ENCODE measurements at regions not wholly inside any gene's neighbourhood (a gene's known extent, or its start where the extent isn't known, plus 50 kb on each side); places are given as distances from the start of the nearest gene placed in this dataset.

DNA sequence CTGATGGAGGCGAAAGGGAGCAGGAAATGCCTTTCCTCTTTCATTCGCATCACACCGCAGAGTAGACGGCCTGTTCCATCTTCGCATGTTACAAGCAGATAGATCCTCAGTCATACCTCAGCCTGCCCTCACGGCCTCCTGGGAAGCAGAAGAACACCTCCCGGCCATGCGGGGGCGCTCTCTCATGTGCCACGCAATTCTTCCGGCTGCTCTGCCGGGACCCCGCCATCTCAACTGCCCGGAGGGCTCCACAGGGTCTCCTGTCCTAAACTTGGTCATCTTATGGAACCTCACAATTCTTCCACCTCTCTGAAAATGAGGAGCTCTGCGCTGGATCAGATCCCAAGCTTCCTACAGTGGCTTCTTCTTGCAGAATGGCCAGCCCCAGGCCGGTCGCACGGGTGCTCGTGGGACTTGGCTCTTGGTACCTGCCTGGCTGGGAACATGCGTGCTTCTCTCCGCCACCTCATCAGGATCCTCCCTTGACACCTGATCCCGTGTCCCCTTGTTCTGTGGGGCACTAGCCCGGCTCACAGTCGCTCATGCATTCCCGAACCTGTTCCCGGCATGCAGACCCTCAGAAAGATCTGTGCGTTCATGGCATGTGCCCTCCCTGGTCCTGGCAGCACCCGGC, 262.8 kb upstream of the SHH start:
- Histone ChIP-seq H3K9me3 (ENCODE audit: control insufficient read depth, low read length) (no peaks in the 10 kb centered on the region), H3K27me3 (ENCODE audit: control insufficient read depth in 1 of 2, insufficient read depth in 2 of 2, low read length in 1 of 2) (no peaks in the 10 kb centered on the region), H3K27ac (ENCODE audit: low read depth in 1 of 2, low read length in 2 of 2) (no peak overlapping the region), H3K4me3 (ENCODE audit: low read length in 2 of 2) (no peak overlapping the region), H3K36me3 (ENCODE audit: control insufficient read depth in 1 of 2, insufficient read depth in 2 of 2, low read length in 1 of 2) (no peaks in the 10 kb centered on the region), H3K4me1 (ENCODE audit: control insufficient read depth in 1 of 2, insufficient read depth in 2 of 2, low read length in 2 of 2) (no peaks in the 10 kb centered on the region)
- intact Hi-C loops (cut with DNase I), result no loop called here
- no peak for ATAC-seq (ENCODE audit: low FRiP score)
- WGBS, 2 donors, result 90 to 91% methylated on average over 28 of the region's 28 CpGs
- DNase-seq, result no peak

DNA sequence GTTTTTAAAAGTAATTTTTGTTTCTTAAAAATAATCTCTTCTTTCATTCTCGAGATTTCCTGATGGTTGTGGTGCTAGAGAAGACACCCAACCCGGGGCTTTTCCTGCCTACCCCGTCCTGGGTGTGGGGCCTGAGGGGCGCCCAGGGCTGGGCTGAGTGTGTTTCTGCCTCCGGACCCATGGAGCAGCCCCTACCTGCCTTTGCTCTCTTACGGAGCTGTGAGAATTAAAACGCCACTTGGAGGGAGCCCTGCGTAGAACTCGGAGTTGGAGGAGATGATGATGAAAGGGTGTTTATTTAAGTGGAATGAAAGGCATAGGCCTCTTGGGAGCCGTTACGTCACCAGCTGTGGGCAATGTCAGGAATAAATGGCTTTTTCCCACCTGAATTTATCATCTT, 261.8 kb upstream of the SHH start:
- 39 to 46% methylated on average over 11 of the region's 11 CpGs for WGBS, 2 donors
- H3K4me1 ChIP-seq (ENCODE audit: control insufficient read depth in 1 of 2, insufficient read depth in 2 of 2, low read length in 2 of 2), result no peaks in the 10 kb centered on the region
- intact Hi-C loops (cut with DNase I), result no loop called here
- no peak for ATAC-seq (ENCODE audit: low FRiP score)
- H3K27ac ChIP-seq (ENCODE audit: low read depth in 1 of 2, low read length in 2 of 2), result no peak overlapping the region
- no peak overlapping the region for H3K4me3 ChIP-seq (ENCODE audit: low read length in 2 of 2)
- H3K36me3 ChIP-seq (ENCODE audit: control insufficient read depth in 1 of 2, insufficient read depth in 2 of 2, low read length in 1 of 2), result no peaks in the 10 kb centered on the region
- H3K27me3 ChIP-seq (ENCODE audit: control insufficient read depth in 1 of 2, insufficient read depth in 2 of 2, low read length in 1 of 2), result no peaks in the 10 kb centered on the region
- no peak for DNase-seq
- H3K9me3 ChIP-seq (ENCODE audit: control insufficient read depth, low read length), result no peaks in the 10 kb centered on the region

DNA sequence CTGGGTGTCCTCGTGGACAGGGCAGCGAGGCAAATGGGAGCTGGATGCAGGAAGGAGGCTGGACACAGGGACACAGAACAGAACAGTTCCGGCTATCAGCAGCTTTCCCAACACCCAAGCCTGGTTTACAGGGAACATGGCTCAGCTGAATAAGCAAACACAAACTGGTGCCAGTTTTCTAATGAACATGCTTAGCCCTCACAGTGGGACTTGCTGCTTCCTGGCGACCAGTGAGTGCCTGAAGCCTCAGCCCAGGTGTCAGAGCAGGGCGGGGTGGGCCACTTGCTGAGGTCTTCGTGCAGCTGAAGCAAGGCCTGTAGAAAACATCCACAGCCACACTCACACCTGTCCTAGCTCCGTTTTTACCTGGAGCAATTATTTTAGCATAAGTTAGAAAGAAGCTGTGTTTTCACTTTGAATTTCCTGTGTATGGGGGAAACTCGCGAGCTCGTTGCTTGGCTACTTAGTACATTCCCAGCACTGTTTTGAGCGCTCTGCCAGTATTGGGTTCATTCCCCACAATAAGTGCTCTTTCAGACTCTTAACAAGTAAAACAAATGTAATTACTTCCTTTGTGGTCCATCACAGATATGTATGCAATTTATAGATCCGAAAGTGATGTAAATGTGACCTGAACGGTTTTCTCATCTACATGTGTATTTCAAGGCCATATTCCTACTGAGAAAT, 261.2 kb upstream of the SHH start:
- DNase-seq, result no peak
- H3K27ac ChIP-seq (ENCODE audit: low read depth in 1 of 2, low read length in 2 of 2), result no peak overlapping the region
- no peaks in the 10 kb centered on the region for H3K36me3 ChIP-seq (ENCODE audit: control insufficient read depth in 1 of 2, insufficient read depth in 2 of 2, low read length in 1 of 2)
- ATAC-seq (ENCODE audit: low FRiP score), result no peak
- no peaks in the 10 kb centered on the region for H3K9me3 ChIP-seq (ENCODE audit: control insufficient read depth, low read length)
- intact Hi-C loops (cut with DNase I), result no loop called here
- no peak overlapping the region for H3K4me3 ChIP-seq (ENCODE audit: low read length in 2 of 2)
- 71 to 75% methylated on average over 13 of the region's 13 CpGs for WGBS, 2 donors
- H3K27me3 ChIP-seq (ENCODE audit: control insufficient read depth in 1 of 2, insufficient read depth in 2 of 2, low read length in 1 of 2), result no peaks in the 10 kb centered on the region
- H3K4me1 ChIP-seq (ENCODE audit: control insufficient read depth in 1 of 2, insufficient read depth in 2 of 2, low read length in 2 of 2), result no peaks in the 10 kb centered on the region

DNA sequence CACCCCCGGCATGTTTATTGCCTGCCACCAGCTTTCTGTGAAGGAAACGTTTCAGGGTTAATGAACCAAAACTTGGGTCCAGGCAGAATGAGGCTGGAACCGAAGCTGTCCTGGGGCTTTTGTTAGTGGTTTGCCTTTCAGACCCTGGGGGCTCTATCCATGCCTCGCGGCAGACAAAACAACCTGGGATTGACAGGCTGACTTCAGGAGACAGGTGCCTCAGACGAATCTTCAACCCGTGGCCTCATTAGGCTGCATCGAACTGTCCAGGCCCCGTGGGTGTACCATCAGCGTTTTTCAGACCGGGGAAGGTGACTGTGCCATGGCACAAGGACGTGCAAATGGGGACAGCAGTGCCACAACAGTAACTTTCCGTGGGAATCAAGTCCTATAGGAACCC, 259.3 kb upstream of the SHH start:
- intact Hi-C loops (cut with DNase I), result no loop called here
- Histone ChIP-seq H3K27ac (ENCODE audit: low read depth in 1 of 2, low read length in 2 of 2) (no peak overlapping the region), H3K4me1 (ENCODE audit: control insufficient read depth in 1 of 2, insufficient read depth in 2 of 2, low read length in 2 of 2) (no peaks in the 10 kb centered on the region), H3K4me3 (ENCODE audit: low read length in 2 of 2) (no peak overlapping the region), H3K27me3 (ENCODE audit: control insufficient read depth in 1 of 2, insufficient read depth in 2 of 2, low read length in 1 of 2) (no peaks in the 10 kb centered on the region), H3K9me3 (ENCODE audit: control insufficient read depth, low read length) (no peaks in the 10 kb centered on the region), H3K36me3 (ENCODE audit: control insufficient read depth in 1 of 2, insufficient read depth in 2 of 2, low read length in 1 of 2) (no peaks in the 10 kb centered on the region)
- no peak for ATAC-seq (ENCODE audit: low FRiP score)
- DNase-seq, result no peak
- 77 to 78% methylated on average over 13 of the region's 13 CpGs for WGBS, 2 donors

DNA sequence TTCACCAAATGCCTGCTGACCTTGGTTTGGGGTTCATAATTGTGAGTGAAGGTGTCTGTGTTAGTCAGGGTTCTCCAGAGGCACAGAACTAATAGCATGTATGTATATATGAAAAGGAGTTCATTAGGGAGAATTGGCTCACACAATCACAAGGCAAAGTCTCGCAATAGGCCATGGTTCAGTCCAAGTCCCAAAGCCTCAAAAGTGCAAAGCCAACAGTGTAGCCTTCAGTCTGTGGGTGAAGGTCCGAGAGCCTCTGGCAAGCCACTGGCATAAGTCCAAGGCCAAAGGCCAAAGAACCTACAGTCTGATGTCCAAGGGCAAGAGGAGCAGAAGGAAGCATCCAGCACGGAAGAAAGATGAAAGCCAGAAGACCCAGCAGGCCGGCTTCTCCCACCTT, 257.6 kb upstream of the SHH start:
- no peak overlapping the region for H3K27ac ChIP-seq (ENCODE audit: low read depth in 1 of 2, low read length in 2 of 2)
- ATAC-seq (ENCODE audit: low FRiP score) (no peak), DNase-seq (no peak)
- H3K27me3 ChIP-seq (ENCODE audit: control insufficient read depth in 1 of 2, insufficient read depth in 2 of 2, low read length in 1 of 2), result no peaks in the 10 kb centered on the region
- WGBS, 2 donors, result 83 to 87% methylated on average over 4 of the region's 4 CpGs
- intact Hi-C loops (cut with DNase I), result no loop called here
- H3K4me3 ChIP-seq (ENCODE audit: low read length in 2 of 2), result no peak overlapping the region
- no peaks in the 10 kb centered on the region for H3K9me3 ChIP-seq (ENCODE audit: control insufficient read depth, low read length)
- H3K4me1 ChIP-seq (ENCODE audit: control insufficient read depth in 1 of 2, insufficient read depth in 2 of 2, low read length in 2 of 2), result no peaks in the 10 kb centered on the region
- no peaks in the 10 kb centered on the region for H3K36me3 ChIP-seq (ENCODE audit: control insufficient read depth in 1 of 2, insufficient read depth in 2 of 2, low read length in 1 of 2)

DNA sequence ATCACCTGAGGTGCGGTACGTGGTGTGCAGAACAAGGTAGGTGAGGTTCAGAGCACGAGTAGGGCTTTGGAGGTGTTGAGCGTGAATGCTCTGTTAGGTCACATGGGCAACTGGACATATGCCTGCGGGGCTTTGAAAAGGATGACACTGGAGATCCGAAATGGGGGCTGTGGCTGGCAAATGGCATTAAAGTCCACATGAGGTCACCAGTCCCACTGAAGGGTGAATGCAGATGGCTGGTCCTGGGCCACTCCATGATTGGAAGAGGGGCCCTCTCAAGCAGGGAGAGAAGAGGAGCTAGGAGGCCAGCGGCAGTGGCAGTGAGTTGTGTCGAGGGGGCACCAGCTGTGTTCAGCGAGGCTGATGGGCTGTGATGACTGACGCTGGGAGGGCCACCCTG, 254.9 kb upstream of the SHH start:
- ATAC-seq (ENCODE audit: low FRiP score) (no peak), DNase-seq (no peak)
- no peaks in the 10 kb centered on the region for H3K4me1 ChIP-seq (ENCODE audit: control insufficient read depth in 1 of 2, insufficient read depth in 2 of 2, low read length in 2 of 2)
- 91 to 92% methylated on average over 10 of the region's 10 CpGs for WGBS, 2 donors
- intact Hi-C loops (cut with DNase I), result no loop called here
- H3K4me3 ChIP-seq (ENCODE audit: low read length in 2 of 2), result no peak overlapping the region
- no peaks in the 10 kb centered on the region for H3K36me3 ChIP-seq (ENCODE audit: control insufficient read depth in 1 of 2, insufficient read depth in 2 of 2, low read length in 1 of 2)
- no peaks in the 10 kb centered on the region for H3K9me3 ChIP-seq (ENCODE audit: control insufficient read depth, low read length)
- H3K27ac ChIP-seq (ENCODE audit: low read depth in 1 of 2, low read length in 2 of 2), result no peak overlapping the region
- H3K27me3 ChIP-seq (ENCODE audit: control insufficient read depth in 1 of 2, insufficient read depth in 2 of 2, low read length in 1 of 2), result no peaks in the 10 kb centered on the region

DNA sequence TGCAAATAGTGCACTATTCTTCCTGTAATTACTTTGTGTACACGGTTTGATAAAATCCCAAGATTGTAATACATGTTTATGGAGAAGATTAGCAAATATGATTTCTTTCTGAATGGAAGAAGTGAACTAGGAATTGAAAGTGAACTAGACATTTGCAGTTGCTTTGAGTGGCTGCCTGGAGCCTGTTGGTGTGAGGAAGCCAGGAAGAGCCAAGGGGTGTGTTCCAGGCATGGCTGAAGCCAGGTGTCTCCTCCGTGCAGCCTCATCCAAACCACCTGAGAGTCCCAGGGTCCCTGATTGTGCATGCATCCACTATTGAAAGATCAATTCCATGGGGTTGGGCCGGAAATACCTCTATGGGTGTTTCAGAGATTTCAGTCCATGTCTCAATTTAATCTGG, 253.1 kb upstream of the SHH start:
- intact Hi-C loops (cut with DNase I), result no loop called here
- Histone ChIP-seq H3K27ac (ENCODE audit: low read depth in 1 of 2, low read length in 2 of 2) (no peak overlapping the region), H3K4me1 (ENCODE audit: control insufficient read depth in 1 of 2, insufficient read depth in 2 of 2, low read length in 2 of 2) (no peaks in the 10 kb centered on the region), H3K9me3 (ENCODE audit: control insufficient read depth, low read length) (peaks cover 1% of the 10 kb centered on the region), H3K4me3 (ENCODE audit: low read length in 2 of 2) (no peak overlapping the region), H3K27me3 (ENCODE audit: control insufficient read depth in 1 of 2, insufficient read depth in 2 of 2, low read length in 1 of 2) (no peaks in the 10 kb centered on the region), H3K36me3 (ENCODE audit: control insufficient read depth in 1 of 2, insufficient read depth in 2 of 2, low read length in 1 of 2) (no peaks in the 10 kb centered on the region)
- DNase-seq (no peak), ATAC-seq (ENCODE audit: low FRiP score) (no peak)
- WGBS, 2 donors, result 72 to 76% methylated on average over 3 of the region's 3 CpGs

GRCh38 chr7:156064971-156065386, 252.7 kb upstream of the SHH start:
- intact Hi-C loops (cut with DNase I), result no loop called here
- 6 to 8% methylated on average over 4 of the region's 4 CpGs for WGBS, 2 donors
- Histone ChIP-seq H3K27ac (ENCODE audit: low read depth in 1 of 2, low read length in 2 of 2) (no peak overlapping the region), H3K36me3 (ENCODE audit: control insufficient read depth in 1 of 2, insufficient read depth in 2 of 2, low read length in 1 of 2) (no peaks in the 10 kb centered on the region), H3K4me3 (ENCODE audit: low read length in 2 of 2) (no peak overlapping the region), H3K9me3 (ENCODE audit: control insufficient read depth, low read length) (peaks cover 1% of the 10 kb centered on the region), H3K4me1 (ENCODE audit: control insufficient read depth in 1 of 2, insufficient read depth in 2 of 2, low read length in 2 of 2) (no peaks in the 10 kb centered on the region), H3K27me3 (ENCODE audit: control insufficient read depth in 1 of 2, insufficient read depth in 2 of 2, low read length in 1 of 2) (no peaks in the 10 kb centered on the region)
- ATAC-seq (ENCODE audit: low FRiP score) (no peak), DNase-seq (no peak)

GRCh38 chr7:156063241-156063810, 251.1 kb upstream of the SHH start:
- Histone ChIP-seq H3K4me3 (ENCODE audit: low read length in 2 of 2) (no peak overlapping the region), H3K27me3 (ENCODE audit: control insufficient read depth in 1 of 2, insufficient read depth in 2 of 2, low read length in 1 of 2) (no peaks in the 10 kb centered on the region), H3K36me3 (ENCODE audit: control insufficient read depth in 1 of 2, insufficient read depth in 2 of 2, low read length in 1 of 2) (no peaks in the 10 kb centered on the region), H3K4me1 (ENCODE audit: control insufficient read depth in 1 of 2, insufficient read depth in 2 of 2, low read length in 2 of 2) (no peaks in the 10 kb centered on the region), H3K9me3 (ENCODE audit: control insufficient read depth, low read length) (peaks cover 1% of the 10 kb centered on the region), H3K27ac (ENCODE audit: low read depth in 1 of 2, low read length in 2 of 2) (no peak overlapping the region)
- intact Hi-C loops (cut with DNase I), result no loop called here
- DNase-seq (no peak), ATAC-seq (ENCODE audit: low FRiP score) (no peak)
- 91 to 95% methylated on average over 28 of the region's 28 CpGs for WGBS, 2 donors
